GM19328 (cell line): ENCODE measurements at regions not wholly inside any gene's neighbourhood (a gene's known extent, or its start where the extent isn't known, plus 50 kb on each side); places are given as distances from the start of the nearest gene placed in this dataset.
"Not testable (repeated sequence)": the region's sequence is repeated elsewhere in the genome, so short reads cannot be mapped to it uniquely, and the experiment has no call there.

ENCODE experiments used
- ATAC-seq: cut with Tn5 transposase; IDR thresholded peaks from one replicate; pipeline ENCODE4 v1.9.1; 2021; ENCODE audit warnings: mild to moderate bottlenecking, moderate library complexity; ENCODE audit not compliant: unreplicated experiment

DNA sequence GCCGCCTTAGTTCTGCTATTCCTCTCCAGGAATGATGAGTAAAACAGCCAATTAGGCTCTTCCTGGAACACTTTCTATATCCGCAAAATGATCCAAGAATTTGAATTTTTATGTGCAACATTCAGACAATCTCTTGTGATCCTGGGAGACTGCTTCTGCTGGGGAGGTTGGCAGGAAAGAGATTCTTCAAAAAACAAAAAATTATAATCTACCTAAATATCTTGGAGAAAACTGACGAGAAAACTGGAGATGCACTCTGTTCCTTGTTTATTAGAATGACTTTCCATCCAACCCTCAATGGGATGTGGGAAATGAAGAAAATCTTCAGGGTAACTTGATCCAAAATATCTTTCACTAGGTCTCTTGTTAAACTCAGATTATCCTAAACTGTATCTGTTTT lies 346.3 kb upstream of the UBE2E2 start:
- no peak for ATAC-seq

- no peak for ATAC-seq
Observed at GRCh38 chr3:22858486-22858885, 344.6 kb upstream of the UBE2E2 start.

GRCh38 chr3:22859618-22860017 lies 343.5 kb upstream of the UBE2E2 start:
- ATAC-seq: no peak

DNA sequence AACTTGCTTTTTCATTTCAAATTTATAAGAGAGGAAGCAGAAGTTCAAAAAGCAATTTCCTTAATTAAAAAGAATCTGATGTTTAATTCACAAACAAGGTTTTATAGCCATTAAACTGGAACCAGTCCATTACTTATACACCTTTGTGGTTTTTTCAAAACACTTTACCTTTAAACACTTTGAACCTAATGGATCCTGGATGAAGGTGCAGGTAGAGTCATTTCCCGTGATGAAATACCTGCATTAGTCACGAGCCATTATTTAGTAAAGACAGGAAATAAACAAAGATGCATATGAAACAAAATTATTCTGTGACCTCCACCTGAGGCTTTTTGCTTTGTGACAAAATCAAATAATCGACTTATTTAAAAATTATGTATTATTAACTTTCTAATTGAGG lies 341.7 kb upstream of the UBE2E2 start:
- no peak for ATAC-seq

- no peak for ATAC-seq
Observed at GRCh38 chr3:22862111-22862510, 341.0 kb upstream of the UBE2E2 start.

DNA sequence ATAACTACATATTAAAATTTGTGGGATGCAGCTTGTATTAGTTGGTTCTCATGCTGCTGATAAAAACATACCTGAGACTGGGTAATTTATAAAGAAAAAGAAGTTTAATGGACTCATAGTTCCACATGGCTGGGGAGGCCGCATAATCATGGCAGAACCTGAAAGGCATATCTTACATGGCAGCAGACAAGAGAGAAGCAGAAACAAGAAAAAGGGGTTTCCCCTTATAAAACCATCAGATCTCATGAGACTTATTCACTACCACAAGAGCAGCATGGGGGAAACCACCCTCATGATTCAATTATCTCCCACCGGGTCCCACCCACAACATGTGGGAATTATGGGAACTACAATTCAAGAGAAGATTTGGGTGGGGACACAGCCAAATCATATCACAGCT lies 320.3 kb upstream of the UBE2E2 start:
- ATAC-seq: not testable (repeated sequence)

DNA sequence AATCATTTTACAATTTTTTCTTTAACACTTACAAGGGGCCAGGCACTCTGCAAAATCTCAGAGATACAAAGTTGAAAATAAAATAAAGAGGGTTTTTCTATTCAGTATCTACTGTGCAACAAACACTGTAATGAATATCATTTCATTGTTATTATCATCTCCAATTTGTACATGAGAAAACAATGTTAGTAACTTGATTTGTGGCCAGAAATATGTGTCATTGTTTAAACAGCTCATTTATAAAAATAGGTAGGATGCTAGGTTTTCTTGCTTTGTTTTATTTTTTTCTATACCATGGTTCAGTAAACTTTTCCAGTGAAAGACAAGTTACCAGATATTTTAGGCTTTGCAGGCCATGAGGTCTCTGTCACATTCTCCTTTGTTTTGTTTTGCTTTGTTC lies 318.1 kb upstream of the UBE2E2 start:
- ATAC-seq: no peak

- ATAC-seq: no peak
Observed at GRCh38 chr3:22885574-22886341, 317.4 kb upstream of the UBE2E2 start.

GRCh38 chr3:22886439-22887068 lies 316.6 kb upstream of the UBE2E2 start:
- no peak for ATAC-seq

GRCh38 chr3:22887664-22888291 lies 315.3 kb upstream of the UBE2E2 start:
- ATAC-seq: no peak

GRCh38 chr3:22893101-22893500 lies 310.0 kb upstream of the UBE2E2 start:
- ATAC-seq: no peak

- no peak for ATAC-seq
Observed at GRCh38 chr3:22893644-22894325, 309.3 kb upstream of the UBE2E2 start.

DNA sequence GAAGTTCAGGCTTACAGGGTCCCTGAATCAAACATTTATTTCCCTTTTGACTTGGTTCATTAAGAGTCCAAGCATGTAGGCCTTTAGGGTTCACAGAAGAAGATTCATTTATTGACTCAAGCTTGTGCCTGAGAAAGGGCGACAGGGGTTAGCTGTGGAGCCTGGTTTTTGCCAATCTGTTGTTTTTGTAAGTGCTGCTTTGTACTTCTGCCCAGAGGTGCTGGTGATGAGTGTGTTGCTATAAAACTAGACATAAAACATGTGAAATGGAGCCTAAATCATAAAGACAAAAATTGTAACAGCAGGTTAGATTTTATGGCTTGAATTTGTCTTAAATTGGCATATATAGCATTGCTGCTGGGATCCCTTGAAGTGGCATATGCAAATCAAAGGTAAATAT lies 308.3 kb upstream of the UBE2E2 start:
- no peak for ATAC-seq

DNA sequence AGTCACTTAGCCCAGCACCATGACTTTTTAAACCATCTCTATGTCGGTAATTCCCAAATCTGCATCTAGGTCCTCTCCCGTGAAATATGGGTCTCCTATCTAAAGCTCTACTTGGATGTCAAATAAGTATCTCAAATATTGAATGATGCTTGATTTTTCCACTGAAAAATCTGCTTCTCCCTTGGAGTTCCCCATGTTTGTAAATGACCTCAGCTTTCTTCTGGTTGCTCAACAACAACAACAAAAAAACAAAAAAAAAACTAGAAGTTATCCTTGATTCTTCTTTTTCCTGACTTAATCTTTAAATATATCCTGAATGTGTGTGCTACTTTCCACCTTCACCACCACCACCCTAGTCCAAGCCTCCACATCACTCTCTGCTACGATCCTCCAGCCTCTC lies 307.5 kb upstream of the UBE2E2 start:
- no peak for ATAC-seq

DNA sequence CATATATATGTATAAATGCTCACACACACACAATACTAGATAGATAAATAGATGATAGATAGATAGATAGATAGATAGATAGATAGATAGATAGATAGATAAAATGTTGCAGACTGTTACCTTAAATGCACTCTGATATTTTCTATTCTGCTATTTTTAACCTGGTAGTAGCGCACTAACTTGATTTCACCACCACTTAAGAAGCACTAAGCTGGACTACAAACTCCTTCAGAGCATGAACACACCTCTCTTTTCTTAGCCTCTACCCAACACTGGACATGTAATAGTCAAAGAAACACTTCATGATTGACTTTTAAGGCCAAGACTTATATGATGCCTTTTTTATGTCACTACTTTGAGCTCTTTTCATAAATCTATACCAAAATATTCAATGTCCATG lies 304.6 kb upstream of the UBE2E2 start:
- ATAC-seq: no peak

GRCh38 chr3:22899441-22899840 lies 303.7 kb upstream of the UBE2E2 start:
- ATAC-seq: no peak

- ATAC-seq: no peak
Observed at GRCh38 chr3:22900296-22900695, 302.8 kb upstream of the UBE2E2 start.

- no peak for ATAC-seq
Observed at GRCh38 chr3:22901684-22902083, 301.4 kb upstream of the UBE2E2 start.

DNA sequence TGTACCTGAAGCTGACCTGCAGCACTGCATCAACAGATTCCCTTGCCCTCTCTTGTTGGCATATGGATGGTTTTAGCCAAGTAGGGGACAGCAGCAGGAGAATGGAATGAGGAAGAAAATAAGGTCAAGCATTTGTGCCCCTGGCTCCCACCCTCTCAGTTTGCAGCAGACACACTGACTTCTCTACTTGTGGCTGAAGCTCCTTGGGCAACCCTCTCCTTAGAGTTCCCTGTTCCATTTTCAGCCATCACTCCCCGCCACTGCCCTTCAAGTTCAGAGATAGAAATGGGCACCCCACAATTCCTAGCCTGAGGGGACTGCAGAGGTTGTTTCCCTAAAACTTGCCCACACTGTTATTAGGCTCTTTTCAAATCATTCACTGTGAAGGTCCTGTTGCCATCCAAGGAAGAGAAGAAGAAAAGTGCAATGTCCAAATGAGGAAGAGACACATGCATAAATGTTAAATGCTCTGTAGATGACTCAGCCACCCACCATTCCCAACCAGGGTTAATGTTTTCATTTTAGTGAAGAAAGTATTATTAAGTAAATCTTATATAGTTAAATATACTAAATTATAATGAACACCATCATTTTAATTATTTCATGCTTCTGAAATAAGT lies 295.9 kb upstream of the UBE2E2 start:
- no peak for ATAC-seq

- no peak for ATAC-seq
Observed at GRCh38 chr3:22907796-22908195, 295.3 kb upstream of the UBE2E2 start.

DNA sequence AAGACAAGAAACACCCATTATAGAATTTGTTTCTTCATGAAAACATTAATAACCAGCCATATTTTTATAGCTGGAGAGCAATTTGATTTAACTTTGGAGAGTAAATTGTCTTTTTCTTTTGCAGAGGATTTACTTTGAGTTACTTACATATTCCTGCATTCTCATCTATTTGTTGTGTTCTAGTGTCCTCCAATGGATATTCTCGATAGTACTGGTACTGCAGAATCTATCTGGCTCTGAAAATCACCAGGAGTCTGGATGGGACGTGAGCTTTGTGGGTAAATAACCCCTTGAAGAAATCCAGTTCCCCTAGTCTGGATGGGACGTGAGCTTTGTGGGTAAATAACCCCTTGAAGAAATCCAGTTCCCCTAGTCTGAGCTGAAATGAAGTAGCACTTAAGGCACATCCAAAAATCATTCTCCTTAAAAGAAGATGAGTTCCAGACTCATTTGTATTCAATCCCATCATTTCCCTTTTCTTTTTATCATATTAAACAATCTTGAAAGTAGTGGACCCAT lies 294.1 kb upstream of the UBE2E2 start:
- no peak for ATAC-seq
